IPS-NIHi7 (cell line): ENCODE measurements at regions not wholly inside any gene's neighbourhood (a gene's known extent, or its start where the extent isn't known, plus 50 kb on each side); places are given as distances from the start of the nearest gene placed in this dataset.

Source experiments
- DNase-seq: peaks from one replicate; pipeline ENCODE4 v3.0.0; 2012; ENCODE audit warnings: mixed read lengths; ENCODE audit errors: extremely low spot score

GRCh38 chr20:52864916-52865605, 107.1 kb upstream of the TSHZ2 start:
- no peak for DNase-seq

GRCh38 chr20:52859156-52859876, 112.8 kb upstream of the TSHZ2 start:
- peak; percentile 38 for DNase-seq

- no peak for DNase-seq
These were observed 119.4 kb upstream of the TSHZ2 start for GRCh38 chr20:52852714-52853113.

- no peak for DNase-seq
These were observed 124.3 kb upstream of the TSHZ2 start for GRCh38 chr20:52847731-52848359.

- DNase-seq = no peak
These were observed 125.0 kb upstream of the TSHZ2 start for GRCh38 chr20:52847029-52847660.

GRCh38 chr20:52845044-52845443, 127.1 kb upstream of the TSHZ2 start:
- no peak for DNase-seq

GRCh38 chr20:52843425-52843824, 128.7 kb upstream of the TSHZ2 start:
- peak; percentile 20 for DNase-seq

DNA sequence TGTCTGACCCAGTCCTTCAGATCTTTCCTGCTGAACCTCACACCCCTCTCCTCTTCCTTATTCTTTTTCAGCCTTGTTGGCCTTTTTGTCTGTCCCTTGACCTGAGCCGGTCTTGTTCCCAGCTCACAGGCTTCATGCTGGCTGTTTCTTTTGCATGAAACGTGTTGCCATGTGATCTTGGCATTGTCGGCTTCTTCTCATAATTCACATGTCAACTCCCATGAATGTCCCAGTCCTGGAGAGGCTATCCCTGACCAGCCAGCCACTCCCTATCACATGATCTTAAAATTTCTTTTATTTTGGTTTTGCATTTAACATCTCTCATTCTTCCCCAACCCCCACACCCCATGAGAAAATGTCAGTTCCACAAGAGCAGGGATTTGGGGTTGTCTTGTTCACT, 131.2 kb upstream of the TSHZ2 start:
- no peak for DNase-seq

GRCh38 chr20:52840041-52840440, 132.1 kb upstream of the TSHZ2 start:
- DNase-seq = peak; percentile 19

DNA sequence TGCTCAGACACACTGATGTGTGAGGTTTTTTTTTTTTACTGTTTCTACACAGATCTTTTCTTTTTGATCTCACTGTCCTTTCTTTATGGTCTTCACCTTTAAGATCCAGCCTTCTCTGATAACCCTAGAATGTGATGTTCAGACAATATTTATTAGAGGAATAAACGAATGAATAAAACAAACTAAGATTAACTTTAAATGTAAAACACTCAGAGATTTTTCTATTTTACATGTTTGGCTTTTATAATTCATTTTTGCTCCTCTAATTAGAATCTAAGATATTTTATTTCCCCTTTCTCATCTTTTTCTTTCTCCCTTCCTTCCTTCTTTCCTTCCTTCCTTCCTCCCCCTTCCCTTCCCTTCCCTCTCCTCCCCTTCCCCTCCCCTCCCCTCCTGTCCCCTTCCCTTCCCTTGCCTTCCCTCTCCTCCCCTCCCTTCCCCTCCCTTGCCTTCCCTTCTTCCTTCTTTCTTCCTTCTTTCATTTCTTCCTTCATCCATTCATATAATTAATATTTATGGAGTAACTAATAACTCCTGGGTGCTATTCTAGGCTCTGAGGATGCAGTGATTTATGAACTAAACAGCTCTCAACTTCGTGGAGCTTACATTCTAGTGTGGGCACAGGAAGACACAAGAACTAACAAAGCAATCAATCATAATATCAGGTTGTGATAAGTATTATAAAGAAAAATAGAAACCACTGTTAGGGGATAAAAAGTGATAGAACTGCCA, 133.5 kb upstream of the TSHZ2 start:
- DNase-seq = no peak

DNA sequence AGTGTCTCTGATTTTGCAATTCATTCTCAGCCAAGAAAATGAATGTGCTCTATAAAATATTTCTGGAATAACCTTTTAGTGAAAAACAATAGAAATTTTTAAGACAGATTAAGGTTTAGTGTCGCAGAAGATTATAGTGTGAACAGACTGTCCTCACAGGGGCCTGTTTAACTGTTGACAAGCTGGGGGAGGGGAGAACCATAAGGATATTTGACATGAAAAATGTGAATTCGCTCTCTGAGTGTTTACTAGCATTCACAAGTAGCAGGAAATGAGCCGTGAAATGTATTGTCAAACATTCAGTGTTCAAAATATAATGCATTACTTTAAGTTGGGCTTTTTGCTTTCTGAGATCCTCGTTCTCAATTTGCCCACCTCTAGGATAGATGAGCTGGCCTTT, 134.8 kb upstream of the TSHZ2 start:
- DNase-seq = no peak

- no peak for DNase-seq
These were observed 138.3 kb upstream of the TSHZ2 start for GRCh38 chr20:52833901-52834300.

DNA sequence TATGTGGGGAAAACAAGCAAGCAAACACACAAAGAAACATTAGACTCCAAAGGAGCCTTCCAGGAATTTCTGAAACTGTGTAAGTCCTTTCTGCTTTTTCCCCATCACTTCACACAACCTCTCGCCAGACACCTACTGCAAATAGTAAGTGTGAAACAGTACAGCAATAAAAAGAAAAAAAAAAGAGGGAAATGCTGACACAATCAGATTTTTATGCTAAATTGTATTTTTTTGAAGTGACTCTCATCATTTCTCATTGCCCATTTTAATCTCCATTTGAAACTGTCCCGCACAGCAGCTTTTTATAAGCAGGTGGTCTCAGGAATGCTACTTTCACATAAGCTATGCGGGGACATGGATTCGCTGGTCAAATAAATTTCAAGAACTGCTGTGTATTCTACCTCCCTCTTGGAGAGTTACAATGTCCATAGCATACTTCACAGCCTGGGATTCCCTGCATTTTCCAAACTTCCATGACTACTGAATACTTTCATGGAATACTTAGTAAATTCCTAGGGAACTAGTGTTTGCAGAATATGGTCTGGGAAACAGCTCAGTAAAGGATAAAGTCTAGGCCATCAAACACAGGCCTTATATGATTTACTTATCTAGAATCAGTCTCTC, 139.9 kb upstream of the TSHZ2 start:
- DNase-seq = no peak

- DNase-seq = no peak
These were observed 141.6 kb upstream of the TSHZ2 start for GRCh38 chr20:52830598-52830997.

DNA sequence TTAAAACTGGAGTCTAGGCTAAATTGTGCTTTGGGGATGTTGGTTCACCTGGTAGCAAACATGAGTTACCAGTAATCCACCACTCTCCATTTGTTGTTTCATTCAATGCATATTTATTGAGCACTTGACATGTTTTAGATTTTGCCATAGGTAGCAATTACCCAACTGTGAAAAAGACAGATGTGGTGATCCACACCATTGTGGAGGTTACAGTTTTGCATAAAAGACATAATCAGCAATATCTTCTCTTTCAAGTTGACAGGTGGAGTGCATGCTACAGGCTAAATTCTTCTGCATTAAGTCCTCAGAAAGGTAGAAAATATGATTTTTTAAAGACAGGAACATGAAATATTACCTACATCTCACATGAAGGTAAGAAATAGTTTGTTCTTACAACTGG, 143.0 kb upstream of the TSHZ2 start:
- no peak for DNase-seq

GRCh38 chr20:52828199-52828598, 144.0 kb upstream of the TSHZ2 start:
- DNase-seq = no peak

GRCh38 chr20:52826722-52827121, 145.4 kb upstream of the TSHZ2 start:
- no peak for DNase-seq

- no peak for DNase-seq
These were observed 145.8 kb upstream of the TSHZ2 start for GRCh38 chr20:52826321-52826720.

DNA sequence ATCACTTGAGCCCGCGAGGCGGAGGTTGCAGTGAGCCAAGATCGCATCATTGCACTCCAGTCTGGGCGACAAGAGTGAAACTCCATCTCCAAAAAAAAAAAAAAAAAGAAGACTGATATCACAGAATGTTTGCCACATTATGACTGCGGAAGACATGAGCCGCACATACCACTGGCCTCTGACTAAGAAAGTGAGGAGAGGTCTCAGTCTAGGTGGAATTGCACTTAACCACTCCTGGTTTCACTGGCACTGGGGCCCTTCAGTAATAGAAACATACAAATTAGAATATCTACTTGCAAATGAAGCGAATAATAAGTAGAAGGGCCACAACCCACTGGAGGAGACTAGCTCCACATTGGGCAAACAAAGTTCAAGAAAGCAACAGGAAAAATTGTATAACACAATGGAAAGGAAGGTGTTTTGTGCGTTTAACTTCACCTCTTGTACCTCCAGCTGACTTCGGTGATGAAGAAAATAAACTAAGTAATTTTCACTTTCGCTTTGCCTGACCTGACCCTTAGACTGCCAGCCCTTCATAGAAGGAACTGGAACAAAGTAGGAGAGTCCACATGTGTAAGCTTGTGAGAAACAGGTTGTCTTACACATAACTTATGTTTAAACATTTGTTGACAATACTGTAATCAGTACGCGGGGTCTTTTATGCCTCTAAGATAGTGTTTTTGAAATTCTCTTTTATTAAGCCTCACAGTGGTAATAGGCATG, 147.5 kb upstream of the TSHZ2 start:
- DNase-seq = no peak

DNA sequence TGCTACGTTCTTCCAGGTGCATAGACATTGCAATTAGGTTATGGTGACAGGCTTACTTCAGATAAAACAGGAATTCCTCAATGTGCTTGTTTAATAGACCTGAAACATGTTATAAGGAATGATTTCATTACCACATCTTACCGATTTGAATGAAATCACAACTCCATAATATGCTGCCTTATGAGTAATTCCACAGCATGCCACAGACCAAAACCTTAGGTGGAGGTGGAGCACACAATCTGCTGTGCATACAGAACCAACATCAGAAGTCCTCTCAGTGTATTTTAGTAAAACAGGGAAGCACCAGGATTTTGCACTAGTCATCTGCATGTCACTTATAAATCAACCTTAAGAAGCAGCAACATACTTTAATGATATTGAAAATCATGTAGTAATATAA, 148.9 kb upstream of the TSHZ2 start:
- DNase-seq = no peak
